HCT116 (cell line): ENCODE measurements at regions not wholly inside any gene's neighbourhood (a gene's known extent, or its start where the extent isn't known, plus 50 kb on each side); places are given as distances from the start of the nearest gene placed in this dataset.

Experiments used
- ATAC-seq: fragments of 200-7000 bp; cut with Tn5 transposase; 2 replicates; pipeline ENCODE4 v1.9.1; 2020; ENCODE audit warnings: mild to moderate bottlenecking, moderate library complexity
- BruUV-seq: library from RNA; stranded (reverse); fragments of 400-500 nt; replicated peaks from 2 replicates; lab custom pipeline; 2021; lab: Mats Ljungman, UMichigan
- CTCF ChIA-PET: fragments of 300-600 bp; sonication (Branson Sonifier 250); formaldehyde crosslinking; loops from one replicate; lab custom pipeline; 2021; ENCODE audit warnings: antibody characterized with exemption; lab: Charles Lee
- POLR2A ChIA-PET: fragments of 300-600, 350-600 bp; sonication (Branson Sonifier 250); formaldehyde crosslinking; loops from one replicate; lab custom pipeline; 2021; ENCODE audit warnings: antibody characterized with exemption; lab: Charles Lee
- RAD21 ChIA-PET, 2 experiments: fragments of 300-600 bp; sonication (Branson Sonifier 250); formaldehyde crosslinking; loops; one replicate each; lab custom pipeline; 2023; ENCODE audit warnings: low total read pairs in 2 of 2; ENCODE audit not compliant: uncharacterized antibody in 2 of 2, unreplicated experiment in 2 of 2, low non-redundant PET in 1 of 2; lab: Charles Lee
- DNase-seq: peaks from one replicate; pipeline ENCODE4 v3.0.0-alpha.2; 2010; ENCODE audit warnings: low read depth, low spot score
- H2AFZ ChIP-seq: fragments of 200-600 bp; shearing (Covaris generic), sonication (generic); 2 replicates; pipeline ENCODE4 v1.6.1; 2017; ENCODE audit warnings: low read depth, mixed run types, mixed read lengths, antibody characterized with exemption, low read length; ENCODE audit not compliant: poor library complexity, severe bottlenecking
- H3K27ac ChIP-seq: 2 replicates; pipeline ENCODE4 v1.5.1; 2012; ENCODE audit warnings: low read depth, low read length
- H3K27me3 ChIP-seq: fragments of 200-600 bp; sonication (generic); 2 replicates; pipeline ENCODE4 v1.6.1; 2016; ENCODE audit warnings: mixed run types, low read length, mixed read lengths; ENCODE audit not compliant: insufficient read depth
- H3K36me3 ChIP-seq, 2 experiments: fragments of 200-500 bp in 1 of 2; fragments of 200-600 bp in 1 of 2; sonication (Bioruptor generic) in 1 of 2; sonication (generic) in 1 of 2; 2 replicates each; pipeline versions ENCODE4 v1.5.1 to v1.6.1; 2014 to 2016; ENCODE audit warnings: low read length in 2 of 2, inconsistent platforms in 1 of 2, mixed read lengths in 1 of 2, mixed run types in 1 of 2; ENCODE audit not compliant: insufficient read depth in 2 of 2, control insufficient read depth in 1 of 2
- H3K4me1 ChIP-seq, 2 experiments: fragments of 200-600 bp in 1 of 2; sonication (generic) in 1 of 2; 2 replicates each; pipeline versions ENCODE4 v1.5.1 to v1.6.1; 2012 to 2017; ENCODE audit warnings: low read length in 2 of 2, inconsistent platforms in 1 of 2, mild to moderate bottlenecking in 1 of 2, mixed read lengths in 1 of 2, mixed run types in 1 of 2, moderate library complexity in 1 of 2; ENCODE audit not compliant: insufficient read depth in 2 of 2, control insufficient read depth in 1 of 2
- H3K4me2 ChIP-seq: fragments of 200-600 bp; sonication (generic); 2 replicates; pipeline ENCODE4 v1.6.1; 2017; ENCODE audit warnings: mixed run types, low read length, mixed read lengths
- H3K4me3 ChIP-seq, 2 experiments: fragments of 200-600 bp in 1 of 2; sonication (generic) in 1 of 2; replicated peaks in 1 of 2; 2 replicates each; pipeline ENCODE4 v1.5.1; 2011 to 2016; ENCODE audit warnings: low read length in 2 of 2, control low read depth in 1 of 2, low read depth in 1 of 2, mild to moderate bottlenecking in 1 of 2, mixed read lengths in 1 of 2, mixed run types in 1 of 2
- H3K79me2 ChIP-seq: fragments of 200-600 bp; sonication (generic); 2 replicates; pipeline ENCODE4 v1.6.1; 2017; ENCODE audit warnings: mild to moderate bottlenecking, mixed run types, low read length, moderate library complexity, mixed read lengths; ENCODE audit not compliant: insufficient read depth
- H3K9ac ChIP-seq: fragments of 200-600 bp; sonication (generic); 2 replicates; pipeline ENCODE4 v1.6.1; 2016; ENCODE audit warnings: low read length, mixed read lengths
- H3K9me2 ChIP-seq: fragments of 200-600 bp; sonication (generic), shearing (Covaris generic); 2 replicates; pipeline ENCODE4 v1.6.1; 2017; ENCODE audit warnings: mixed run types, mild to moderate bottlenecking, moderate library complexity; ENCODE audit not compliant: insufficient read depth
- H3K9me3 ChIP-seq, 2 experiments: fragments of 200-500 bp in 1 of 2; fragments of 200-600 bp in 1 of 2; sonication (Bioruptor generic) in 1 of 2; sonication (generic) in 1 of 2; 2 replicates each; pipeline ENCODE4 v1.6.1; 2014 to 2017; ENCODE audit warnings: low read length in 2 of 2, mixed read lengths in 2 of 2, inconsistent platforms in 1 of 2, low read depth in 1 of 2, mild to moderate bottlenecking in 1 of 2, mixed run types in 1 of 2, moderate library complexity in 1 of 2; ENCODE audit not compliant: control insufficient read depth in 1 of 2, insufficient read depth in 1 of 2
- H4K20me1 ChIP-seq: fragments of 200-600 bp; sonication (generic), shearing (Covaris generic); 2 replicates; pipeline ENCODE4 v1.6.1; 2017; ENCODE audit warnings: mixed run types, mild to moderate bottlenecking, moderate library complexity; ENCODE audit not compliant: insufficient read depth
- CBX3 ChIP-seq: IDR thresholded peaks from 2 replicates; pipeline ENCODE4 v1.6.1; 2012; ENCODE audit warnings: low read depth
- EGR1 ChIP-seq: IDR thresholded peaks from 2 replicates; pipeline ENCODE4 v1.6.1; 2012; ENCODE audit warnings: low read depth
- ELF1 ChIP-seq: IDR thresholded peaks from 2 replicates; pipeline ENCODE4 v1.6.1; 2012; ENCODE audit warnings: low read depth, borderline replicate concordance
- FOSL1 ChIP-seq: IDR thresholded peaks from 2 replicates; pipeline ENCODE4 v1.6.1; 2012; ENCODE audit warnings: low read depth
- JUND ChIP-seq: IDR thresholded peaks from 2 replicates; pipeline ENCODE4 v1.6.1; 2012
- POLR2AphosphoS5 ChIP-seq: IDR thresholded peaks from 2 replicates; pipeline ENCODE4 v1.6.1; 2011; ENCODE audit warnings: mild to moderate bottlenecking, low read depth, low read length, moderate library complexity
- YY1 ChIP-seq: IDR thresholded peaks from 2 replicates; pipeline ENCODE4 v1.6.1; 2011; ENCODE audit warnings: low read length, low read depth, moderate library complexity, mild to moderate bottlenecking; ENCODE audit not compliant: insufficient replicate concordance; ENCODE audit errors: extremely low read depth
- ZFX ChIP-seq: fragments of 450-650 bp; IDR thresholded peaks from 2 replicates; pipeline ENCODE4 v1.6.1; 2017
- ZNF274 ChIP-seq: fragments of 200-500 bp; sonication (Bioruptor generic); IDR thresholded peaks from 2 replicates; pipeline ENCODE4 v1.6.1; 2014; ENCODE audit warnings: mild to moderate bottlenecking, low read depth, low read length, inconsistent platforms
- intact Hi-C: fragments of 100-400 bp; cut with micrococcal nuclease; formaldehyde crosslinking; loops from 2 replicates; pipeline ENCODE4 v1.10.0; 2022
- TF ChIP-seq, protein P1 (sequence below): IDR thresholded peaks from 2 replicates; pipeline ENCODE4 v1.6.1; 2012
- TF ChIP-seq, protein P2 (sequence below), 3 experiments: fragments of 200-600 bp in 1 of 3; sonication (generic) in 1 of 3; IDR thresholded peaks in 2 of 3; conservative IDR thresholded peaks in 1 of 3; 2 replicates each; pipeline ENCODE4 v1.5.1; 2012 to 2017; ENCODE audit warnings: low read depth in 2 of 3, low read length in 2 of 3, antibody characterized with exemption in 1 of 3, borderline replicate concordance in 1 of 3, control low read depth in 1 of 3, mild to moderate bottlenecking in 1 of 3, mixed read lengths in 1 of 3, mixed run types in 1 of 3, moderate library complexity in 1 of 3; ENCODE audit not compliant: insufficient read depth in 1 of 3

DNA sequence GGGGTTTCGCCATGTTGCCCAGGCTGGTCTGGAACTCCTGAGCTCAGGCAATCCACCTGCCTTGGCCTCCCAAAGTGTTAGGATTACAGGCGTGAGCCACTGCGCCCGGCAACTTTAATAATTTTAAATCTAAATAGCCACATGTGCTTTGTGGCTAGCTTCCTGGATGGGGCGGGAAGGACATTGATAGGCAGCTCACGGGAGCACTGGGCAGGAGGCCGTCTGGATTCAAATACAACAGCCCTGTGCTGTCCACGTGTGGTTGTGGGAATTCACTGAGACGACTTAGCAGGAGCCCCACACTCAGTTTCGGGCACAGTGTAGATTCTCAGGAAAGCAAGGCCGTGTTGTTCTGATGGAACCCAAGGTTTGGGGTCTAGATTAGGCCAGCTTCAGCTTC is 177.1 kb downstream of the ETS2 start:
- H3K27me3 ChIP-seq: no peaks in the 10 kb centered on the region
- H3K4me3 ChIP-seq: no peak overlapping the region
- no peaks in the 10 kb centered on the region for H3K9me2 ChIP-seq
- no peak overlapping the region for H3K4me2 ChIP-seq
- H3K79me2 ChIP-seq: no peaks in the 10 kb centered on the region
- intact Hi-C loops: no loop called here
- ChIA-PET POLR2A (no interaction called here), CTCF (no interaction called here), RAD21 (no interaction called here)
- BruUV-seq: no TSS peak
- no peak overlapping the region for H2AFZ ChIP-seq
- no peaks in the 10 kb centered on the region for H4K20me1 ChIP-seq
- H3K36me3 ChIP-seq: no peaks in the 10 kb centered on the region
- H3K9me3 ChIP-seq: no peaks in the 10 kb centered on the region
- H3K9ac ChIP-seq: no peak overlapping the region
- no peaks in the 10 kb centered on the region for H3K4me1 ChIP-seq
- ATAC-seq (no peak), DNase-seq (no peak)
- H3K27ac ChIP-seq: no peak overlapping the region
- no peak for TF ChIP-seq FOSL1
- no peak for TF ChIP-seq YY1
- TF ChIP-seq ZFX: no peak

DNA sequence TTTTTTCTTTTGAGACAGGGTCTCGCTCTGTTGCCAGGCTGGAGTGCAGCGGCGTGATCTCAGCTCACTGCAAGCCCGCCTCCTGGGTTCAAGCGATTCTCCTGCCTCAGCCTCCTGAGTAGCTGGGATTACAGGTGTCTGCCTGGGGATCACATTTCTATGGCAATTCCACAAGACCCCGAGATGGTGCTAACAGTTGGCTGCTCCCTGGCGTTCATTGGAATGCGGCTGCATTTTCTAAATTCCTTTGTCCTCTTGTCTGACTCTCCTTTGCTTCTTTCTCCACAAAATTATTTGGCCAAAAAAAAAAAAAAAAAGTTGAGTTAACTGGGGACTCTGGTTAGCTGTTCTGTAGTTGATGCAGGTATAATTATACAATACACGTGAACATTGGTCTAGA is 176.4 kb downstream of the ETS2 start:
- no peak overlapping the region for H2AFZ ChIP-seq
- H4K20me1 ChIP-seq: no peaks in the 10 kb centered on the region
- no peaks in the 10 kb centered on the region for H3K36me3 ChIP-seq
- POLR2A ChIA-PET: no interaction called here
- H3K4me3 ChIP-seq: no peak overlapping the region
- no TSS peak for BruUV-seq
- no peak overlapping the region for H3K9ac ChIP-seq
- H3K9me2 ChIP-seq: no peaks in the 10 kb centered on the region
- H3K27ac ChIP-seq: no peak overlapping the region
- H3K9me3 ChIP-seq: no peaks in the 10 kb centered on the region
- TF ChIP-seq, protein P1, sequence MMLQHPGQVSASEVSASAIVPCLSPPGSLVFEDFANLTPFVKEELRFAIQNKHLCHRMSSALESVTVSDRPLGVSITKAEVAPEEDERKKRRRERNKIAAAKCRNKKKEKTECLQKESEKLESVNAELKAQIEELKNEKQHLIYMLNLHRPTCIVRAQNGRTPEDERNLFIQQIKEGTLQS: no peak
- TF ChIP-seq JUND (no peak), YY1 (no peak), CBX3 (no peak), POLR2AphosphoS5 (no peak), ZNF274 (no peak), ELF1 (no peak), EGR1 (no peak), FOSL1 (no peak), ZFX (no peak)
- TF ChIP-seq, protein P2, sequence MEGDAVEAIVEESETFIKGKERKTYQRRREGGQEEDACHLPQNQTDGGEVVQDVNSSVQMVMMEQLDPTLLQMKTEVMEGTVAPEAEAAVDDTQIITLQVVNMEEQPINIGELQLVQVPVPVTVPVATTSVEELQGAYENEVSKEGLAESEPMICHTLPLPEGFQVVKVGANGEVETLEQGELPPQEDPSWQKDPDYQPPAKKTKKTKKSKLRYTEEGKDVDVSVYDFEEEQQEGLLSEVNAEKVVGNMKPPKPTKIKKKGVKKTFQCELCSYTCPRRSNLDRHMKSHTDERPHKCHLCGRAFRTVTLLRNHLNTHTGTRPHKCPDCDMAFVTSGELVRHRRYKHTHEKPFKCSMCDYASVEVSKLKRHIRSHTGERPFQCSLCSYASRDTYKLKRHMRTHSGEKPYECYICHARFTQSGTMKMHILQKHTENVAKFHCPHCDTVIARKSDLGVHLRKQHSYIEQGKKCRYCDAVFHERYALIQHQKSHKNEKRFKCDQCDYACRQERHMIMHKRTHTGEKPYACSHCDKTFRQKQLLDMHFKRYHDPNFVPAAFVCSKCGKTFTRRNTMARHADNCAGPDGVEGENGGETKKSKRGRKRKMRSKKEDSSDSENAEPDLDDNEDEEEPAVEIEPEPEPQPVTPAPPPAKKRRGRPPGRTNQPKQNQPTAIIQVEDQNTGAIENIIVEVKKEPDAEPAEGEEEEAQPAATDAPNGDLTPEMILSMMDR (IDR thresholded peaks at IDR 0.05 in 2 of 3, conservative IDR thresholded peaks at IDR 0.05 in 1 of 3; ENCODE audit: borderline replicate concordance in 1 of 3, insufficient read depth in 1 of 3, low read depth in 2 of 3, low read length in 2 of 3): no peak
- no peaks in the 10 kb centered on the region for H3K4me1 ChIP-seq
- no peak overlapping the region for H3K4me2 ChIP-seq
- ATAC-seq (no peak), DNase-seq (no peak)
- H3K27me3 ChIP-seq: no peaks in the 10 kb centered on the region
- CTCF ChIA-PET: no interaction called here
- intact Hi-C loops: no loop called here
- RAD21 ChIA-PET: no interaction called here
- no peaks in the 10 kb centered on the region for H3K79me2 ChIP-seq
